ENCODE measurements at regions not wholly inside any gene's neighbourhood (a gene's known extent, or its start where the extent isn't known, plus 50 kb on each side); places are given as distances from the start of the nearest gene placed in this dataset.
"Not testable (repeated sequence)": the region's sequence is repeated elsewhere in the genome, so short reads cannot be mapped to it uniquely, and the experiment has no call there.

- DNase-seq, result not testable (repeated sequence)
Observed at GRCh38 chr3:185306286-185306685, 52.4 kb upstream of the EHHADH start.

GRCh38 chr3:185306847-185307246 is 53.0 kb upstream of the EHHADH start:
- DNase-seq, result no peak

GRCh38 chr3:185308126-185308754 is 54.4 kb upstream of the EHHADH start:
- peak; percentile 75 for DNase-seq

GRCh38 chr3:185309302-185309701 is 53.6 kb upstream of the MAP3K13 start:
- no peak for DNase-seq

GRCh38 chr3:185309795-185310194 is 53.1 kb upstream of the MAP3K13 start:
- no peak for DNase-seq

- no peak for DNase-seq
Observed at GRCh38 chr3:185311991-185312390, 50.9 kb upstream of the MAP3K13 start.

All from stimulated activated CD8-positive, alpha-beta memory T cell treated with anti-CD3 and anti-CD28 coated beads, Interleukin-4, amount 100 ng/mL, for 48 hours (primary cell).